ENCODE measurements at regions not wholly inside any gene's neighbourhood (a gene's known extent, or its start where the extent isn't known, plus 50 kb on each side); places are given as distances from the start of the nearest gene placed in this dataset.

- DNase-seq (ENCODE audit: low spot score): no peak
- intact Hi-C loops (cut with DNase I): no loop called here
These were observed 154.1 kb downstream of the NUP210 start for GRCh38 chr3:13266005-13266404.

DNA sequence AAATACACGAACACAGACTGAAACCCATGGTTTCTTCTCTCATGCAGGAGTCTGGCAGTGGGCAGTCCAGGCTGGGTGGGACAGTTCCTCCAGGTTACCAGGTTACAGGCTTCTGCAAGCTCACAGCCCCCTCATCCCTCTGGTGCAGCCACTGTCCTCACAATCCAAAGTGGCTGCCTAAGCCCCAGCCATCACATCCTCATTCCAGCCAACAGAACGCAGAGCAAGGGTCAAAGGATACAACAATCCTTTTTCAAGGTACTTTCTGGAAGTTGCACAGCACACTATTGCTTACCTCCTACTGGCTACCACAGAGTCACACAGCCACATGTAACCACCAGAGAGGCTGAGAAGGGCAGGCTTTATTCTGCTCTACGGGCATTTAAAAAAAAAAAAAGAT, 154.6 kb downstream of the NUP210 start:
- intact Hi-C loops (cut with DNase I): no loop called here
- DNase-seq (ENCODE audit: low spot score): no peak

DNA sequence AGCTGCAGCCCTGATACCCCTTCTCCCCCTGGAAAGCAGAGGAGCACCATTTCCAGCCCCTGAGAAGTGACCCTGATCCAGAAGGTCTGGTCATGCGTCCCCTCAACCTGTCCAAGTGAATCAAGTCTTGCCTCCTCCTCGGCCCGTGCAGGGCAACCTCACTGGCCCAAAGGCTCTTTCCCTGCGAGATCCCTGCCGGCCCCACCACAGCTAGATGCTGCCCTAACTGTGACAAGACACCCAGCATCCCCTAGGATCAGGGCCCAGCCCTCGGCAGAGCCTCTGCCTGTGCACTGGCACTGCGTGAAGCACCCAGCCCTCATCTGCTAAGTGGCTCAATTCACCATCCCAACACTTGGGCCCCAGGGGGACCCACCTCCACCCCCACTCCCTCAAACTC, 155.1 kb downstream of the NUP210 start:
- intact Hi-C loops (cut with DNase I): no loop called here
- DNase-seq (ENCODE audit: low spot score): no peak

DNA sequence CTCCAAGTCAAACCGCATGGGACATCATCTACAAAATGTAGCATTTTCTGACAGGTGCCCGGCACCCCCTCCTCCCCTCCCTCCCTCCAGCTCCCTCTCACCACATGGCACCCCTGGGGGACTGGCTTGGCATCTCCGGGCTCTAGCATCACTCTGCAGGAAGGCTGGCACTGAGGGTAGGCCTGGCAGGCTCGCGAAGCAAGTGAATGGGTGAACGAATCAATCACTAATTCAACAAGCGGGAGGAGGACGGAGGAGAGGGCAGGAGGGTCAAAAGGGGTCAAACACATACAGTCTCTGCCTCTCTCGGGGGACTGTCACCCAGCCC, 155.7 kb downstream of the NUP210 start:
- no peak for DNase-seq (ENCODE audit: low spot score)

GRCh38 chr3:13263770-13264467, 156.2 kb downstream of the NUP210 start:
- intact Hi-C loops (cut with DNase I): no loop called here
- DNase-seq (ENCODE audit: low spot score): no peak

More for the DNA sequence above, 155.7 kb downstream of the NUP210 start:
- intact Hi-C loops (cut with DNase I): no loop called here

GRCh38 chr3:13262493-13263211, 157.5 kb downstream of the NUP210 start:
- intact Hi-C loops (cut with DNase I): no loop called here
- DNase-seq (ENCODE audit: low spot score): no peak

DNA sequence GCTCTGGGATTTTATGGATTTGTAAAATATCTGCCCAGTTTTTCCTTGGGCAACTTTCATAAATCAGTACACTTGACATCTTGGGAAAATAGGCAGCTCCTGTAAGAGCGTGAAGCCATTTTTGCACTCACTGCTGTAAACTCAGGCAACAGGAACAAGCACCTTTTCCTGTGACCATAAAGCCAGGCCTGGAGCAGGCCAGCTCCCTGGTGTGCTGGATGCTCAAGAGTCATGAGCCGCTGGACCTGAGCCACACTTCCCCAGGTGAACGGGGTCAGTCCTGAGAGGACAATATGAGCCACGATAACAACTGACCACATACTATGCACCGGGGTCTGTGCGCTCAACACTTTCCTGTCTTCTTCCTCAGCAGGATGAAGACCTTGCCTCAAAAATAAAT, 158.2 kb downstream of the NUP210 start:
- intact Hi-C loops (cut with DNase I): no loop called here
- DNase-seq (ENCODE audit: low spot score): no peak

- DNase-seq (ENCODE audit: low spot score): no peak
- intact Hi-C loops (cut with DNase I): no loop called here
These were observed 158.9 kb downstream of the NUP210 start for GRCh38 chr3:13261104-13261830.

- no peak for DNase-seq (ENCODE audit: low spot score)
- intact Hi-C loops (cut with DNase I): no loop called here
These were observed 159.6 kb downstream of the NUP210 start for GRCh38 chr3:13260259-13261103.

- DNase-seq (ENCODE audit: low spot score): no peak
- intact Hi-C loops (cut with DNase I): no loop called here
These were observed 160.3 kb downstream of the NUP210 start for GRCh38 chr3:13259831-13260230.

DNA sequence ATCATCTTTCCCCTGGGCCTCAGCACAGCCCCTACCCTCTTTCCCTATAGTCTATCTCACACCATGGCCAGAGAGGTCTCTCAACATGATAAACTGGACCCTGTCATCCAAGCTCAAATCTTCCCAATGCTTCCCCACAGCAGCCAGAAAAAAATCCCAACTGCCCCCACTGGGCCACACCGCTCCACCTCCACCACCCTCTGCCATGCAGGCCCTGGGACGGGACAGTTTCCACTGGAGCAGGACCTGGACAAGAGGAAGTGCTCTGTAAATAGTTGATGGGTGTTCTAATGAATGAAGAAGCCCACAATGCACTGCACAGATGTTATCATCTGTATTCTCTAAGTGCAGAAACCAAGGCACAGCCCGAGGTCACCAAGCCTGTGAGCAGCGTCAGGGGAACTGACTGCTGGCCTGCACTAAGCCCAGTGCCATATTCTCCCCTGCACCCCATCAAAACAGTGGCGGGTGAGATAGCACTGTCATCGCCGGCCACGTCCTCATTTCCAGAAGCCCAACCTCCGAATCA, 161.1 kb downstream of the NUP210 start:
- no peak for DNase-seq (ENCODE audit: low spot score)
- intact Hi-C loops (cut with DNase I): no loop called here

DNA sequence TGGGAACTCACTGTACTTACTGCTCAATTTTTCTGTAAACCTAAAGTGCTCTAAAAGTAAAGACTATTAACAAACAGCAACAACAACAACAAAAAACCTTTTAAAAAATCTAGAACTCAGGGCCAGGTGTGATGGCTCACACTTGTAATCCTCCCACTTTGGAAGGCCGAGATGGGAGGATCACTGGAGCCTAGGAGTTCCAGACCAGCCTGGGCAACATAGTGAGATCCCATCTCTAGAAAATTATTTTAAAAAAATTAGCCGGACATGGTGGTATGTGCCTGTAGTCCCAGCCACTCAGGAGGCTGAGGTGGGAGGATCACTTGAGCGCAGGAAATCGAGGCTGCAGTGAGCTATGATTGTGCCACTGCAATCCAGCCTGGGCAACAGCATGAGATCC, 161.8 kb downstream of the NUP210 start:
- no peak for DNase-seq (ENCODE audit: low spot score)
- intact Hi-C loops (cut with DNase I): no loop called here

DNA sequence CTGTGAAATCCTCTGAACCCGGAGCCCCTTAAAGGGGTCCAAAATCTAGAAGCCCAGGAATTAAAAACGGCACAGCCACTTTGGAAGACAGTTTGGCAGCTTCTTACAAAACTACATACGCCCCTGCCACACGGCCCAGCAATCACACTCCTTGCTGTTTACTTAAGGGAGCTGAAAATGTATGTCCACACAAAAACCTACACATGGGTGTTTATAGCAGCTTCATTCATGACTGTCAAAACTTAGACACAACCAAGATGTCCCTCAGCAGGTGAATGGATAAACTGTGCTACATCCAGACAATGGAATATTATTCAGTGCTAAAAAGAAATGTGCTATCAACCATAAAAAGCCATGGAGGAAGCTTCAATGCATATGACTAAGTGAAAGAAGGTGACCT, 162.5 kb downstream of the NUP210 start:
- intact Hi-C loops (cut with DNase I): no loop called here
- no peak for DNase-seq (ENCODE audit: low spot score)

DNA sequence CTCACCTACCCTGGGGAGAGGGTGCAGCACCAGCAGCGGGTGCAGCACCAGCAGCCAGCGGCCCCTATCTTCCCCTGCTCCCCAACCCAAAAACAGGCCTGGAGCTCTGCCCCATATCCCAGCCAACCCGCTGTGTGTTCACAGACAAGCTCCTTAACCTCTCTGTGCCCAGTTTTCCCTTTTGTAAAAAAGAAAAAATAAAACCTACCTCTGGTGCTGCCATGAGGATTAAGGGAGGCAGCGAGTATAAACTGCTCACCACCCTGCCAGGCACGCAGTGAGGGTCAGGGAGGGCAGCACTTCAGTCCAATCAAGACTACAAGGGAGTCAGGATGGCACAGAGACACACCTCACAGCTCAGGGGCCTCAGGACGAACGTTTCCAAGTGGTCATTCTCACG, 163.3 kb downstream of the NUP210 start:
- no peak for DNase-seq (ENCODE audit: low spot score)
- intact Hi-C loops (cut with DNase I): no loop called here

- no peak for DNase-seq (ENCODE audit: low spot score)
- intact Hi-C loops (cut with DNase I): no loop called here
These were observed 165.8 kb downstream of the NUP210 start for GRCh38 chr3:13254028-13254951.

DNA sequence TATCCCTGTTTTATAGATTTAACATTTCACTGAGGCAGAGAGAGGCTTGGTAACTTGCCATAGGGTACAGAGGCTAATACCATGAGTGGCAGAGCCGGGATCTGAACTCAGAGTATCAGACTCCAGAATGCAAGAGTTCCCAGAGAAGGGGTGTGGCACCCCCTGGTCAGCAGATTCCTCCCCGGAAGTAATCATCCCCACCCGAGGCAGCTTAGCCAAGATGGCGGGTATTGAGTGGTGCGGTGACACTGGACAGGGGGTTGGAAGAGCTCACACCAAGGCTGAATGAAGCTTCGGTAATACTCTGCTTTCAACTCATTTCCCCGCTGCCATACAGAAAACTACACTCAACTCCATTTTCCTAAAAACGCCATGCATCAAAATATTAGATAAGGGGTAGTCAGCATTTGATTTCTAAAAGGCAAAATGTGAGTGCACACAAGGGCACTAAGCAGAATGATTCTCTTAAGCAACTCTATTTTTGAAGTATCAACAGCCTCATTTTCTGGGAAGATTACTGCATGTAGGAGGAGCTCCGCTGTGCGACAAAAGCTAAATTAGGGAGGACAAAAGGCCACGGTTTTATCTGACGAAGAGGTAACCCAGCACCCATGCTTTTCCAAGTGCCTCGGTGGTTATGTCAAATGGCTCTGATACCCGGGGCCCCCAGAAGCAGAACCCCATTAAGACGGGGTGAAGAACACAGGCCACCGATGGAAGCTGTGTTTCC, 166.7 kb downstream of the NUP210 start:
- intact Hi-C loops (cut with DNase I): no loop called here
- no peak for DNase-seq (ENCODE audit: low spot score)

GRCh38 chr3:13252207-13252606, 167.9 kb downstream of the NUP210 start:
- intact Hi-C loops (cut with DNase I): no loop called here
- DNase-seq (ENCODE audit: low spot score): no peak
